ENCODE measurements at regions not wholly inside any gene's neighbourhood (a gene's known extent, or its start where the extent isn't known, plus 50 kb on each side); places are given as distances from the start of the nearest gene placed in this dataset.

- intact Hi-C loops (cut with micrococcal nuclease): no loop called here
- DNase-seq (ENCODE audit: low read depth, low spot score) (no peak), ATAC-seq (no peak)
- Histone ChIP-seq H2AFZ (ENCODE audit: low read depth, low read length, poor library complexity, severe bottlenecking) (no peak overlapping the region), H3K9me3 (ENCODE audit: control insufficient read depth in 1 of 2, insufficient read depth in 1 of 2, low read depth in 1 of 2, low read length in 2 of 2) (peaks cover 2 to 3% of the 10 kb centered on the region in 2 experiments; a peak in 2 of 4 replicates), H3K79me2 (ENCODE audit: insufficient read depth, low read length) (no peaks in the 10 kb centered on the region), H4K20me1 (ENCODE audit: insufficient read depth) (no peaks in the 10 kb centered on the region), H3K9ac (ENCODE audit: low read length) (no peak overlapping the region), H3K36me3 (ENCODE audit: control insufficient read depth in 1 of 2, insufficient read depth in 2 of 2, low read length in 2 of 2) (no peaks in the 10 kb centered on the region), H3K4me3 (replicated peaks in 1 of 2; ENCODE audit: low read depth in 1 of 2, low read length in 2 of 2) (no peak overlapping the region), H3K27me3 (ENCODE audit: insufficient read depth, low read length) (no peaks in the 10 kb centered on the region), H3K27ac (ENCODE audit: low read depth, low read length) (no peak overlapping the region), H3K4me2 (ENCODE audit: low read length) (no peak overlapping the region), H3K4me1 (ENCODE audit: control insufficient read depth in 1 of 2, insufficient read depth in 2 of 2, low read length in 2 of 2) (no peaks in the 10 kb centered on the region), H3K9me2 (ENCODE audit: insufficient read depth) (no peaks in the 10 kb centered on the region)
- RAD21 ChIA-PET (ENCODE audit: low non-redundant PET in 1 of 2, low total read pairs in 2 of 2, uncharacterized antibody in 2 of 2, unreplicated experiment in 2 of 2): no interaction called here
- CTCF ChIA-PET: no interaction called here
- POLR2A ChIA-PET: no interaction called here
- TF ChIP-seq POLR2A (IDR thresholded peaks at IDR 0.05; ENCODE audit: borderline replicate concordance, extremely low read depth, insufficient read depth, insufficient read length) (no peak), CEBPB (IDR thresholded peaks at IDR 0.05; ENCODE audit: low read depth) (no peak), SP1 (IDR thresholded peaks at IDR 0.05; ENCODE audit: low read depth) (no peak)
- BruUV-seq (replicated peaks): no TSS peak
Measured at GRCh38 chr5:3389471-3390026, 206.1 kb upstream of the IRX1 start.

- BruUV-seq (replicated peaks): no TSS peak
- DNase-seq (ENCODE audit: low read depth, low spot score) (no peak), ATAC-seq (no peak)
- Histone ChIP-seq H3K4me2 (ENCODE audit: low read length) (no peak overlapping the region), H2AFZ (ENCODE audit: low read depth, low read length, poor library complexity, severe bottlenecking) (no peak overlapping the region), H3K4me3 (replicated peaks in 1 of 2; ENCODE audit: low read depth in 1 of 2, low read length in 2 of 2) (no peak overlapping the region), H3K9ac (ENCODE audit: low read length) (no peak overlapping the region), H3K4me1 (ENCODE audit: control insufficient read depth in 1 of 2, insufficient read depth in 2 of 2, low read length in 2 of 2) (no peaks in the 10 kb centered on the region), H4K20me1 (ENCODE audit: insufficient read depth) (no peaks in the 10 kb centered on the region), H3K9me3 (ENCODE audit: control insufficient read depth in 1 of 2, insufficient read depth in 1 of 2, low read depth in 1 of 2, low read length in 2 of 2) (peaks cover 0 to 16% of the 10 kb centered on the region in 2 experiments; a peak in 2 of 4 replicates), H3K79me2 (ENCODE audit: insufficient read depth, low read length) (no peaks in the 10 kb centered on the region), H3K27me3 (ENCODE audit: insufficient read depth, low read length) (no peaks in the 10 kb centered on the region), H3K36me3 (ENCODE audit: control insufficient read depth in 1 of 2, insufficient read depth in 2 of 2, low read length in 2 of 2) (no peaks in the 10 kb centered on the region), H3K9me2 (ENCODE audit: insufficient read depth) (no peaks in the 10 kb centered on the region), H3K27ac (ENCODE audit: low read depth, low read length) (no peak overlapping the region)
- TF ChIP-seq YY1 (IDR thresholded peaks at IDR 0.05; ENCODE audit: extremely low read depth, insufficient replicate concordance, low read depth, low read length) (no peak), ZFX (IDR thresholded peaks at IDR 0.05) (no peak), CEBPB (IDR thresholded peaks at IDR 0.05; ENCODE audit: low read depth) (no peak), SRF (IDR thresholded peaks at IDR 0.05; ENCODE audit: low read depth) (no peak), EZH2 (IDR thresholded peaks at IDR 0.05) (no peak), SP1 (IDR thresholded peaks at IDR 0.05; ENCODE audit: low read depth) (no peak), ATF3 (IDR thresholded peaks at IDR 0.05) (no peak), POLR2AphosphoS5 (IDR thresholded peaks at IDR 0.05; ENCODE audit: low read depth, low read length) (no peak), TCF7L2 (IDR thresholded peaks at IDR 0.05; ENCODE audit: borderline replicate concordance, extremely low read depth, insufficient read depth, insufficient read length) (no peak), EGR1 (IDR thresholded peaks at IDR 0.05; ENCODE audit: low read depth) (no peak), CTCF (IDR thresholded peaks at IDR 0.05 in 2 of 3, conservative IDR thresholded peaks at IDR 0.05 in 1 of 3; ENCODE audit: borderline replicate concordance in 1 of 3, insufficient read depth in 1 of 3, low read depth in 2 of 3, low read length in 2 of 3) (no peak), JUND (IDR thresholded peaks at IDR 0.05) (no peak), REST (IDR thresholded peaks at IDR 0.05; ENCODE audit: low read depth) (no peak), POLR2A (IDR thresholded peaks at IDR 0.05; ENCODE audit: borderline replicate concordance, extremely low read depth, insufficient read depth, insufficient read length) (no peak), MAX (IDR thresholded peaks at IDR 0.05) (no peak)
- ChIA-PET CTCF (no interaction called here), POLR2A (no interaction called here), RAD21 (ENCODE audit: low non-redundant PET in 1 of 2, low total read pairs in 2 of 2, uncharacterized antibody in 2 of 2, unreplicated experiment in 2 of 2) (no interaction called here)
- intact Hi-C loops (cut with micrococcal nuclease): no loop called here
Measured at GRCh38 chr5:3386637-3387036, 209.0 kb upstream of the IRX1 start.
